ENCODE measurements at regions not wholly inside any gene's neighbourhood (a gene's known extent, or its start where the extent isn't known, plus 50 kb on each side); places are given as distances from the start of the nearest gene placed in this dataset.

GRCh38 chr22:47808886-47809620 lies 1046.6 kb downstream of the TBC1D22A start:
- no peak for DNase-seq

GRCh38 chr22:47808236-47808635 lies 1045.8 kb downstream of the TBC1D22A start:
- no peak for DNase-seq

- no peak for DNase-seq
Observed at GRCh38 chr22:47807506-47807905, 1045.1 kb downstream of the TBC1D22A start.

- no peak for DNase-seq
Observed at GRCh38 chr22:47806894-47807293, 1044.4 kb downstream of the TBC1D22A start.

GRCh38 chr22:47805394-47805935 lies 1043.0 kb downstream of the TBC1D22A start:
- peak; percentile 33 for DNase-seq

- DNase-seq: peak; percentile 2
Observed at GRCh38 chr22:47804281-47804680, 1041.8 kb downstream of the TBC1D22A start.

GRCh38 chr22:47802421-47802820 lies 1040.0 kb downstream of the TBC1D22A start:
- DNase-seq: no peak

GRCh38 chr22:47801541-47802245 lies 1039.2 kb downstream of the TBC1D22A start:
- DNase-seq: no peak

- DNase-seq: no peak
Observed at GRCh38 chr22:47798229-47798628, 1035.8 kb downstream of the TBC1D22A start.

GRCh38 chr22:47797342-47797945 lies 1035.0 kb downstream of the TBC1D22A start:
- DNase-seq: no peak

- no peak for DNase-seq
Observed at GRCh38 chr22:47796128-47796908, 1033.9 kb downstream of the TBC1D22A start.

GRCh38 chr22:47795477-47796127 lies 1033.2 kb downstream of the TBC1D22A start:
- DNase-seq: no peak

GRCh38 chr22:47794851-47795250 lies 1032.4 kb downstream of the TBC1D22A start:
- no peak for DNase-seq

- no peak for DNase-seq
Observed at GRCh38 chr22:47793304-47794101, 1031.1 kb downstream of the TBC1D22A start.

GRCh38 chr22:47789171-47789570 lies 1026.7 kb downstream of the TBC1D22A start:
- DNase-seq: no peak

GRCh38 chr22:47788461-47788860 lies 1026.0 kb downstream of the TBC1D22A start:
- no peak for DNase-seq

GRCh38 chr22:47787501-47788227 lies 1025.2 kb downstream of the TBC1D22A start:
- DNase-seq: no peak

GRCh38 chr22:47786650-47787290 lies 1024.3 kb downstream of the TBC1D22A start:
- DNase-seq: no peak

GRCh38 chr22:47784991-47785390 lies 1022.5 kb downstream of the TBC1D22A start:
- no peak for DNase-seq

- DNase-seq: no peak
Observed at GRCh38 chr22:47784367-47784983, 1022.0 kb downstream of the TBC1D22A start.
